Superior temporal gyrus (tissue), 1 donor: ENCODE measurements at regions not wholly inside any gene's neighbourhood (a gene's known extent, or its start where the extent isn't known, plus 50 kb on each side); places are given as distances from the start of the nearest gene placed in this dataset.
A peak's percentile ranks its signal among the peaks of the same experiment; 100 is the strongest.
"Not testable (repeated sequence)": the region's sequence is repeated elsewhere in the genome, so short reads cannot be mapped to it uniquely, and the experiment has no call there.

Source experiments
- DNase-seq: peaks from one replicate; pipeline ENCODE4 v3.0.0-alpha.2; 2016; ENCODE audit errors: extremely low spot score

GRCh38 chr4:105042451-105042850 lies 104.2 kb upstream of the TET2 start:
- DNase-seq, result no peak

GRCh38 chr4:105050896-105051295 lies 95.8 kb upstream of the TET2 start:
- no peak for DNase-seq

- DNase-seq, result peak; percentile 16
These were observed 89.1 kb upstream of the TET2 start for GRCh38 chr4:105057370-105058105.

GRCh38 chr4:105058177-105058812 lies 88.4 kb upstream of the TET2 start:
- DNase-seq, result peak; percentile 65

GRCh38 chr4:105059337-105059736 lies 87.3 kb upstream of the TET2 start:
- DNase-seq, result peak; percentile 53

GRCh38 chr4:105060628-105061027 lies 86.0 kb upstream of the TET2 start:
- peak; percentile 48 for DNase-seq

GRCh38 chr4:105061136-105061696 lies 85.5 kb upstream of the TET2 start:
- DNase-seq, result no peak

GRCh38 chr4:105061731-105062130 lies 84.9 kb upstream of the TET2 start:
- no peak for DNase-seq

GRCh38 chr4:105066401-105066800 lies 80.3 kb upstream of the TET2 start:
- DNase-seq, result no peak

GRCh38 chr4:105067431-105067830 lies 79.2 kb upstream of the TET2 start:
- DNase-seq, result no peak

GRCh38 chr4:105067946-105068345 lies 78.7 kb upstream of the TET2 start:
- no peak for DNase-seq

- DNase-seq, result no peak
These were observed 78.2 kb upstream of the TET2 start for GRCh38 chr4:105068516-105068915.

GRCh38 chr4:105072095-105072494 lies 74.6 kb upstream of the TET2 start:
- DNase-seq, result not testable (repeated sequence)

GRCh38 chr4:105074097-105074496 lies 72.6 kb upstream of the TET2 start:
- no peak for DNase-seq

- DNase-seq, result no peak
These were observed 71.6 kb upstream of the TET2 start for GRCh38 chr4:105075045-105075444.

GRCh38 chr4:105088110-105088879 lies 58.4 kb upstream of the TET2 start:
- DNase-seq, result peak; percentile 60

- no peak for DNase-seq
These were observed 54.3 kb upstream of the TET2 start for GRCh38 chr4:105092356-105092755.

GRCh38 chr4:105092768-105093167 lies 53.9 kb upstream of the TET2 start:
- DNase-seq, result no peak

- no peak for DNase-seq
These were observed 52.7 kb upstream of the TET2 start for GRCh38 chr4:105093975-105094374.
